ENCODE measurements at regions not wholly inside any gene's neighbourhood (a gene's known extent, or its start where the extent isn't known, plus 50 kb on each side); places are given as distances from the start of the nearest gene placed in this dataset.
A peak's percentile ranks its signal among the peaks of the same experiment; 100 is the strongest.

DNA sequence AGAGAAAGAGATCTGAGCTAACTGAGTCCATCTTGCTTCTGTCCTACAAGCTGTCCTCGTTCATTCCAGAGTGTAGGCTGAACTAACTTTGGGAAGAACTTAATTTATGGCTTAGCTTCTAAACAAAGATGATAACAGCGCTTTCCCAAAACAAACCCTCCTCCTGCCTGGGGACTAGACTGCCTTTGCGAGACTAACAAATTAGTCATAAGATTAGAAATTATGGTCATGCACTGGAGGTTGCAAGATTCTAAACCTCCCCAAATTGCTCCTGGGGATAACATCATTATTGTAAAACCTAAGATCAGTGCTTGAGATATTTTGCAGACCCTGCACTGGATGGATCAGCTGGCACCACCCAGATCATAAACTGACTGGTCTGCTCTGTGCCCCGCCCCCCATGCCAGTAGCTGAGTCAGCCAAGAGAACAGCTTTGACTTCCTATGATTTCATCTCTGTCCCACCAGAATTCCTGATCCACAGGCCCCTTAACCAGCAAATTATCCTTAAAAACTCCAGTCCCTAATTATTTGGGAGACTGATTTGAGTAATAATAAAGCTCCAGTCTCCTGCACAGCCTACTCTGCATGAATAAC is 883.3 kb downstream of the TRIML1 start:
- dilution Hi-C loops (cut with HindIII; ENCODE audit: low sequenced_read_pairs, unreplicated experiment): no loop called here
- Histone ChIP-seq H4K8ac (ENCODE audit: low read depth in 2 of 2, low read length in 2 of 2) (peak overlapping the region in 1 of 2 experiments; percentile 34; a peak in 2 of 4 replicates), H3K79me1 (ENCODE audit: low read depth in 1 of 2, low read length in 2 of 2) (no peaks in the 10 kb centered on the region), H3K23ac (ENCODE audit: low read depth, low read length) (no peak overlapping the region), H3K18ac (ENCODE audit: low read depth, low read length) (peak overlapping the region; percentile 29; the same call in 1 of the 2 replicates), H2AK9ac (replicated peaks; ENCODE audit: low read depth, low read length, poor library complexity) (no peak overlapping the region), H4K20me1 (ENCODE audit: insufficient read depth, low read length) (no peaks in the 10 kb centered on the region), H3K56ac (ENCODE audit: extremely low read depth, insufficient read depth, low read length) (peak overlapping the region; percentile 37; the same call in 1 of the 2 replicates), H2BK20ac (ENCODE audit: low read depth, low read length) (peak overlapping the region; percentile 40; the same call in 1 of the 2 replicates), H4K5ac (ENCODE audit: low read depth, low read length) (0 out of 2 replicates have a peak overlapping the region, but pooled peaks have one; percentile 27), H3K9me1 (ENCODE audit: insufficient read depth, low read length) (no peaks in the 10 kb centered on the region), H3K36me3 (ENCODE audit: control insufficient read depth, insufficient read depth, low read length) (no peaks in the 10 kb centered on the region), H3K4me3 (ENCODE audit: insufficient read depth, low read depth, low read length) (no peak overlapping the region), H3K9ac (ENCODE audit: low read depth, low read length) (no peak overlapping the region), H3K27ac (ENCODE audit: insufficient read depth, low read length) (peak overlapping the region; percentile 41; the same call in 1 of the 2 replicates), H3K4ac (ENCODE audit: low read depth, low read length) (peak overlapping the region; percentile 4; the same call in 1 of the 2 replicates), H3K14ac (replicated peaks; ENCODE audit: low read depth, low read length) (0 out of 2 replicates have a peak overlapping the region, but pooled peaks have one; percentile 2), H3K4me2 (ENCODE audit: low read depth, low read length) (peak overlapping the region; percentile 67; the same call in 1 of the 2 replicates), H2BK15ac (ENCODE audit: low read depth, low read length) (no peak overlapping the region), H3K27me3 (ENCODE audit: control insufficient read depth, insufficient read depth, low read length) (no peaks in the 10 kb centered on the region), H2BK5ac (ENCODE audit: low read depth, low read length, poor library complexity, severe bottlenecking) (peak overlapping the region; percentile 79), H2AK5ac (ENCODE audit: low read depth, low read length) (no peak overlapping the region), H2AFZ (replicated peaks; ENCODE audit: low read length, poor library complexity) (no peak overlapping the region), H3K9me3 (ENCODE audit: control insufficient read depth, insufficient read depth, low read length) (no peaks in the 10 kb centered on the region), H3K4me1 (ENCODE audit: control insufficient read depth, insufficient read depth, low read length) (peaks cover 2% of the 10 kb centered on the region), H4K91ac (ENCODE audit: insufficient read depth, low read depth, low read length) (peak overlapping the region; percentile 1; the same call in 1 of the 2 replicates), H2BK120ac (ENCODE audit: low read depth, low read length) (peak overlapping the region; percentile 50)
- CTCF ChIA-PET: interaction anchor here (0.9 to 2.0 kb wide), 5 partner anchors 9 to 102 kb away, joined by 3 to 9 read pairs (median 3); no protein-coding TSS in a partner anchor
- in situ Hi-C loops (cut with MboI; ENCODE audit: low sequenced_read_pairs): no loop called here
- BruUV-seq (replicated peaks): no TSS peak
- peak; percentile 87 for ATAC-seq (ENCODE audit: low read depth)
- 80% methylated on average over 1 of the region's 4 CpGs; no CpG with 5 or more reads in 1 of the 2 experiments for WGBS, 2 experiments (ENCODE audit: extremely low coverage in 2 of 2, insufficient read length in 1 of 2)
- POLR2A ChIA-PET (ENCODE audit: unreplicated experiment): interaction anchor here (0.6 kb wide), 1 partner anchor 324 kb away, joined by 3 read pairs; no protein-coding TSS in a partner anchor
- TF ChIP-seq MAFK (IDR thresholded peaks at IDR 0.05; ENCODE audit: low read depth, low read length): 0 out of 2 replicates have a peak, but pooled peaks have one; percentile 3
- no peak for TF ChIP-seq SMC3 (IDR thresholded peaks at IDR 0.05; ENCODE audit: low read depth, low read length)
- no peak for TF ChIP-seq RCOR1 (IDR thresholded peaks at IDR 0.05; ENCODE audit: insufficient replicate concordance, low read length)
- no peak for TF ChIP-seq BHLHE40 (IDR thresholded peaks at IDR 0.05; ENCODE audit: low read depth, low read length)
- DNase-seq: peak; percentile 76
- intact Hi-C loops (cut with micrococcal nuclease): no loop called here

Data from IMR-90 (cell line).